H9 (cell line): ENCODE measurements at regions not wholly inside any gene's neighbourhood (a gene's known extent, or its start where the extent isn't known, plus 50 kb on each side); places are given as distances from the start of the nearest gene placed in this dataset.
A peak's percentile ranks its signal among the peaks of the same experiment; 100 is the strongest.

Experiments used
- DNase-seq: peaks from one replicate; pipeline ENCODE4 v3.0.0-alpha.2; 2017
- H2AFZ ChIP-seq: one replicate; pipeline ENCODE4 v1.6.1; 2013; ENCODE audit warnings: mild to moderate bottlenecking, low read length, control low read depth, moderate library complexity
- H2AK5ac ChIP-seq: 2 replicates; pipeline ENCODE4 v1.6.1; 2013; ENCODE audit warnings: low read length, control low read depth, mixed read lengths; ENCODE audit not compliant: insufficient read length
- H2BK120ac ChIP-seq: one replicate; pipeline ENCODE4 v1.6.1; 2013; ENCODE audit warnings: low read depth, mild to moderate bottlenecking, low read length, control low read depth, inconsistent platforms; ENCODE audit not compliant: poor library complexity, severe bottlenecking
- H2BK12ac ChIP-seq: 2 replicates; pipeline ENCODE4 v1.6.1; 2013; ENCODE audit warnings: low read length, control low read depth, mixed read lengths, low read depth; ENCODE audit not compliant: insufficient read length
- H2BK15ac ChIP-seq: 2 replicates; pipeline ENCODE4 v1.6.1; 2013; ENCODE audit warnings: low read depth, low read length, control low read depth
- H2BK20ac ChIP-seq: one replicate; pipeline ENCODE4 v1.6.1; 2013; ENCODE audit warnings: low read depth, mild to moderate bottlenecking, low read length, control low read depth, inconsistent platforms; ENCODE audit not compliant: poor library complexity, severe bottlenecking
- H2BK5ac ChIP-seq: 2 replicates; pipeline ENCODE4 v1.6.1; 2013; ENCODE audit warnings: low read length, control low read depth, mixed read lengths; ENCODE audit not compliant: insufficient read length
- H3K14ac ChIP-seq: 2 replicates; pipeline ENCODE4 v1.6.1; 2013; ENCODE audit warnings: low read length, control low read depth; ENCODE audit not compliant: insufficient read depth
- H3K18ac ChIP-seq: 2 replicates; pipeline ENCODE4 v1.6.1; 2013; ENCODE audit warnings: low read depth, mild to moderate bottlenecking, mixed read lengths, low read length, control low read depth; ENCODE audit not compliant: insufficient read length
- H3K23ac ChIP-seq: 2 replicates; pipeline ENCODE4 v1.6.1; 2013; ENCODE audit warnings: low read length, control low read depth, mixed read lengths, low read depth; ENCODE audit not compliant: insufficient read length
- H3K23me2 ChIP-seq: 2 replicates; pipeline ENCODE4 v1.6.1; 2013; ENCODE audit warnings: low read depth, mild to moderate bottlenecking, mixed read lengths, low read length, control low read depth; ENCODE audit not compliant: insufficient read length, poor library complexity, severe bottlenecking
- H3K27ac ChIP-seq: 2 replicates; pipeline ENCODE4 v1.5.1; 2013; ENCODE audit warnings: low read length, control low read depth, mixed read lengths, low read depth; ENCODE audit not compliant: insufficient read length
- H3K27me3 ChIP-seq: 2 replicates; pipeline ENCODE4 v1.6.1; 2013; ENCODE audit warnings: low read length, control low read depth, inconsistent platforms; ENCODE audit not compliant: insufficient read depth
- H3K4ac ChIP-seq: 2 replicates; pipeline ENCODE4 v1.6.1; 2013; ENCODE audit warnings: low read depth, mild to moderate bottlenecking, control low read depth, inconsistent platforms, low read length, moderate library complexity
- H3K4me1 ChIP-seq: 2 replicates; pipeline ENCODE4 v1.6.1; 2013; ENCODE audit warnings: low read length, control low read depth, inconsistent platforms; ENCODE audit not compliant: insufficient read depth
- H3K4me2 ChIP-seq: 2 replicates; pipeline ENCODE4 v1.6.1; 2013; ENCODE audit warnings: low read length, control low read depth, mixed read lengths; ENCODE audit not compliant: insufficient read length, insufficient read depth
- H3K56ac ChIP-seq: 2 replicates; pipeline ENCODE4 v1.6.1; 2013; ENCODE audit warnings: low read depth, mild to moderate bottlenecking, mixed read lengths, low read length, control low read depth; ENCODE audit not compliant: insufficient read length
- H3K79me1 ChIP-seq: 2 replicates; pipeline ENCODE4 v1.6.1; 2013; ENCODE audit warnings: low read depth, mild to moderate bottlenecking, moderate library complexity, low read length, control low read depth, inconsistent platforms; ENCODE audit not compliant: insufficient read depth, poor library complexity, severe bottlenecking
- H3K79me2 ChIP-seq: 2 replicates; pipeline ENCODE4 v1.6.1; 2013; ENCODE audit warnings: low read length, control low read depth, inconsistent platforms; ENCODE audit not compliant: insufficient read depth
- H3K9ac ChIP-seq: 2 replicates; pipeline ENCODE4 v1.6.1; 2013; ENCODE audit warnings: low read length, control low read depth, mixed read lengths; ENCODE audit not compliant: insufficient read length; ENCODE audit errors: extremely low read depth
- H3K9me3 ChIP-seq: one replicate; pipeline ENCODE4 v1.6.1; 2013; ENCODE audit warnings: low read depth, low read length, inconsistent platforms; ENCODE audit not compliant: control insufficient read depth
- H3T11ph ChIP-seq: one replicate; pipeline ENCODE4 v1.6.1; 2013; ENCODE audit warnings: mild to moderate bottlenecking, low read length, control low read depth, inconsistent platforms
- H4K20me1 ChIP-seq: one replicate; pipeline ENCODE4 v1.6.1; 2013; ENCODE audit not compliant: control insufficient read depth, insufficient read length, insufficient read depth
- H4K5ac ChIP-seq: 2 replicates; pipeline ENCODE4 v1.6.1; 2013; ENCODE audit warnings: low read depth, mild to moderate bottlenecking, mixed read lengths, low read length, control low read depth; ENCODE audit not compliant: insufficient read length
- H4K8ac ChIP-seq: replicated peaks from 2 replicates; pipeline ENCODE4 v1.6.1; 2013; ENCODE audit warnings: low read length, control low read depth, mixed read lengths, low read depth; ENCODE audit not compliant: insufficient read length
- H4K91ac ChIP-seq: 2 replicates; pipeline ENCODE4 v1.6.1; 2013; ENCODE audit warnings: low read depth, mild to moderate bottlenecking, moderate library complexity, mixed read lengths, low read length, control low read depth; ENCODE audit not compliant: insufficient read length
- H3K27ac Mint-ChIP-seq, 3 experiments: 2 replicates in 2 of 3; 3 replicates in 1 of 3; pipeline ENCODE4 v1.8.0; 2020 to 2021; ENCODE audit warnings: mixed read lengths in 3 of 3, mild to moderate bottlenecking in 1 of 3, moderate library complexity in 1 of 3
- H3K27me3 Mint-ChIP-seq: 2 replicates; pipeline ENCODE4 v1.8.0; 2021; ENCODE audit warnings: low read depth, mild to moderate bottlenecking, moderate library complexity, mixed read lengths
- H3K36me3 Mint-ChIP-seq, 3 experiments: 2 replicates in 2 of 3; 3 replicates in 1 of 3; pipeline ENCODE4 v1.8.0; 2020 to 2021; ENCODE audit warnings: low read depth in 3 of 3, mixed read lengths in 3 of 3; ENCODE audit not compliant: insufficient read depth in 1 of 3
- H3K4me1 Mint-ChIP-seq, 2 experiments: 2 replicates each; pipeline ENCODE4 v1.8.0; 2020; ENCODE audit warnings: mixed read lengths in 2 of 2
- H3K4me3 Mint-ChIP-seq, 2 experiments: 2 replicates in 1 of 2; 3 replicates in 1 of 2; pipeline ENCODE4 v1.8.0; 2020 to 2021; ENCODE audit warnings: mild to moderate bottlenecking in 2 of 2, mixed read lengths in 2 of 2, moderate library complexity in 1 of 2
- H3K9me3 Mint-ChIP-seq, 2 experiments: 2 replicates in 1 of 2; 3 replicates in 1 of 2; pipeline ENCODE4 v1.8.0; 2020; ENCODE audit warnings: mild to moderate bottlenecking in 2 of 2, mixed read lengths in 2 of 2, moderate library complexity in 1 of 2
- WGBS: extraction: QIAGEN DNeasy Blood & Tissue Kit; methylation state at CpG from one replicate; pipeline ENCODE4 v1.1.7; 2013; ENCODE audit warnings: missing lambda C conversion rate, low lambda C conversion rate, mixed read lengths; ENCODE audit not compliant: insufficient read length; ENCODE audit errors: extremely low coverage; 5-methylcytosine and 5-hydroxymethylcytosine counted together
- TF ChIP-seq, protein P1 (sequence below): fragments of 200-600 bp; sonication (generic); conservative IDR thresholded peaks from 3 replicates; pipeline ENCODE4 v1.8.0; 2021; ENCODE audit warnings: antibody characterized with exemption, mild to moderate bottlenecking

DNA sequence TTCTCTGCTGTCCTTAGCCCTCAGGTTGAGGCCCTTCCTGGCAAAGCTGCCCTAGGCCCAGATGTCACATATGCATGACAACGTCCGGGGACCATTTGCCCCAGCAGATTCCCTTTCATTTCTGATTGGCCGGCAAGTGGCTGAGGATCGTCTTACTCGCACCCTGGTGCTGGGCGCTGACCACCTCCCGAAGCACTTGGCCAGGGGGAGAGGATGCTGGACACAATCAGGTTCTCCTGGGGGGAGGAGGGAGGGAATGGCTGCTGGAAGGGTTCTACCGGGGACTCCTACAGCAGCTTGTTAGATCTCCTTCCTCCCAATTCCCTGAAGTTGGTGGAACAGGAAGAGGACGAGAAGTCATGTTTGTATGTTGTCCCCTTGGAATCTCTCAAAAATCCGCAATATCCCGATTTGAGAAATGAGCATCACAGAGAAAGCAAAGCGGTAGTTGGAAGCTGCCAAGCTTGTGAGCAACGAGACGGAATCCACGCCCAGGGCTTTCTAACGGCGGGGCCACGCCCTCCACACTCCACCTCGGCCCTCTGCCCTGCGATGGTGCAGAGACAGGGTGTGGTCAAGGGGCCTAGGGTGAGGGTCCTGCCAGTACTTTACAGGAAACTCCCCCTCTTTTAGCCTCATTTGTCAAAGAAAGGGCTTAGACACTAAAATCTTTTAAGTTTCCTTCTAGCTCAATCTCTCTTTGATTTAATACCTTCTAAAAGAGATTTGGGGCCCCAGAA, 61.8 kb upstream of the YWHAQ start:
- Histone ChIP-seq H4K8ac (no peak overlapping the region), H3K4ac (no peak overlapping the region), H4K91ac (no peak overlapping the region), H3K4me1 (peaks cover 10% of the 10 kb centered on the region; the same call in 1 of the 2 replicates), H3K9me3 (no peaks in the 10 kb centered on the region), H3K4me2 (no peak overlapping the region), H3K27ac (no peak overlapping the region), H3K23ac (no peak overlapping the region), H2BK15ac (no peak overlapping the region), H2AK5ac (no peak overlapping the region), H3K14ac (no peak overlapping the region), H3K27me3 (no peaks in the 10 kb centered on the region), H3K79me1 (no peaks in the 10 kb centered on the region), H2BK20ac (no peak overlapping the region), H4K20me1 (no peaks in the 10 kb centered on the region), H2BK5ac (no peak overlapping the region), H2BK120ac (no peak overlapping the region), H2BK12ac (no peak overlapping the region), H3K18ac (no peak overlapping the region), H3K79me2 (no peaks in the 10 kb centered on the region), H3K9ac (no peak overlapping the region), H4K5ac (no peak overlapping the region), H3T11ph (no peak overlapping the region), H3K23me2 (no peaks in the 10 kb centered on the region), H3K56ac (no peak overlapping the region), H2AFZ (no peak overlapping the region)
- H3K36me3 Mint-ChIP-seq = no peaks in the 10 kb centered on the region
- peaks cover 22 to 27% of the 10 kb centered on the region in 2 experiments for H3K4me1 Mint-ChIP-seq
- WGBS = no CpG with 5 or more reads among the region's 20 CpGs
- H3K4me3 Mint-ChIP-seq = no peak overlapping the region
- peak; percentile 60 for DNase-seq
- peaks cover 1% of the 10 kb centered on the region for H3K27me3 Mint-ChIP-seq
- H3K9me3 Mint-ChIP-seq = no peaks in the 10 kb centered on the region
- TF ChIP-seq, protein P1, sequence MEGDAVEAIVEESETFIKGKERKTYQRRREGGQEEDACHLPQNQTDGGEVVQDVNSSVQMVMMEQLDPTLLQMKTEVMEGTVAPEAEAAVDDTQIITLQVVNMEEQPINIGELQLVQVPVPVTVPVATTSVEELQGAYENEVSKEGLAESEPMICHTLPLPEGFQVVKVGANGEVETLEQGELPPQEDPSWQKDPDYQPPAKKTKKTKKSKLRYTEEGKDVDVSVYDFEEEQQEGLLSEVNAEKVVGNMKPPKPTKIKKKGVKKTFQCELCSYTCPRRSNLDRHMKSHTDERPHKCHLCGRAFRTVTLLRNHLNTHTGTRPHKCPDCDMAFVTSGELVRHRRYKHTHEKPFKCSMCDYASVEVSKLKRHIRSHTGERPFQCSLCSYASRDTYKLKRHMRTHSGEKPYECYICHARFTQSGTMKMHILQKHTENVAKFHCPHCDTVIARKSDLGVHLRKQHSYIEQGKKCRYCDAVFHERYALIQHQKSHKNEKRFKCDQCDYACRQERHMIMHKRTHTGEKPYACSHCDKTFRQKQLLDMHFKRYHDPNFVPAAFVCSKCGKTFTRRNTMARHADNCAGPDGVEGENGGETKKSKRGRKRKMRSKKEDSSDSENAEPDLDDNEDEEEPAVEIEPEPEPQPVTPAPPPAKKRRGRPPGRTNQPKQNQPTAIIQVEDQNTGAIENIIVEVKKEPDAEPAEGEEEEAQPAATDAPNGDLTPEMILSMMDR = no peak
- peak overlapping the region in 1 of 3 experiments; percentile 46; a peak in 1 of 7 replicates for H3K27ac Mint-ChIP-seq
